Stomach smooth muscle (tissue), 2 donors: ENCODE measurements at regions not wholly inside any gene's neighbourhood (a gene's known extent, or its start where the extent isn't known, plus 50 kb on each side); places are given as distances from the start of the nearest gene placed in this dataset.
A peak's percentile ranks its signal among the peaks of the same experiment; 100 is the strongest.

Source experiments
- H3K27ac ChIP-seq: one replicate; pipeline ENCODE4 v1.7.0; 2013; ENCODE audit warnings: mild to moderate bottlenecking, low read length, inconsistent platforms
- H3K27me3 ChIP-seq, 2 donors: one replicate each; pipeline ENCODE4 v1.7.0; 2013; ENCODE audit warnings: low read length in 2 of 2; ENCODE audit not compliant: insufficient read depth in 2 of 2, control insufficient read depth in 1 of 2
- H3K36me3 ChIP-seq, 2 donors: one replicate each; pipeline ENCODE4 v1.7.0; 2013; ENCODE audit warnings: low read length in 2 of 2; ENCODE audit not compliant: control insufficient read depth in 2 of 2, insufficient read depth in 2 of 2
- H3K4me1 ChIP-seq: one replicate; pipeline ENCODE4 v1.7.0; 2013; ENCODE audit warnings: low read length; ENCODE audit not compliant: control insufficient read depth, insufficient read depth
- H3K4me3 ChIP-seq, 2 donors: one replicate each; pipeline ENCODE4 v1.7.0; 2013; ENCODE audit warnings: low read length in 2 of 2
- H3K9ac ChIP-seq, 2 donors: one replicate each; pipeline ENCODE4 v1.7.0; 2013; ENCODE audit warnings: low read length in 2 of 2, mild to moderate bottlenecking in 1 of 2
- H3K9me3 ChIP-seq, 2 donors: one replicate each; pipeline ENCODE4 v1.7.0; 2013; ENCODE audit warnings: low read length in 2 of 2; ENCODE audit not compliant: control insufficient read depth in 2 of 2
- donor health status: healthy.
- donor health status: Pancreatic carcinoma.

GRCh38 chr19:56966697-56967299 is 126.3 kb upstream of the PEG3 start:
- peaks cover 8% of the 10 kb centered on the region for H3K4me1 ChIP-seq
- no peak overlapping the region for H3K27ac ChIP-seq
- no peaks in the 10 kb centered on the region for H3K27me3 ChIP-seq
- no peaks in the 10 kb centered on the region for H3K9me3 ChIP-seq
- H3K4me3 ChIP-seq, result no peak overlapping the region
- no peaks in the 10 kb centered on the region for H3K36me3 ChIP-seq
- H3K9ac ChIP-seq, result no peak overlapping the region

GRCh38 chr19:56969156-56969555 is 128.6 kb upstream of the PEG3 start:
- H3K36me3 ChIP-seq, result no peaks in the 10 kb centered on the region
- H3K27ac ChIP-seq, result no peak overlapping the region
- H3K9ac ChIP-seq, result no peak overlapping the region
- H3K27me3 ChIP-seq, result no peaks in the 10 kb centered on the region
- H3K4me3 ChIP-seq, result no peak overlapping the region
- H3K9me3 ChIP-seq, result no peaks in the 10 kb centered on the region
- peaks cover 8% of the 10 kb centered on the region for H3K4me1 ChIP-seq

GRCh38 chr19:56969759-56970178 is 129.2 kb upstream of the PEG3 start:
- Histone ChIP-seq H3K36me3 (no peaks in the 10 kb centered on the region), H3K9me3 (no peaks in the 10 kb centered on the region), H3K9ac (peak overlapping the region; percentile 10 to 58), H3K27me3 (peaks cover 0 to 3% of the 10 kb centered on the region in 2 donors), H3K4me1 (peaks cover 8% of the 10 kb centered on the region), H3K4me3 (peak overlapping the region in 1 of 2 donors; percentile 49), H3K27ac (peak overlapping the region; percentile 62)

- Histone ChIP-seq H3K4me1 (peaks cover 8% of the 10 kb centered on the region), H3K27me3 (peaks cover 0 to 3% of the 10 kb centered on the region in 2 donors), H3K27ac (no peak overlapping the region), H3K9ac (no peak overlapping the region), H3K9me3 (no peaks in the 10 kb centered on the region), H3K36me3 (no peaks in the 10 kb centered on the region), H3K4me3 (no peak overlapping the region)
Observed at GRCh38 chr19:56971230-56971629, 130.7 kb upstream of the PEG3 start.

- Histone ChIP-seq H3K36me3 (no peaks in the 10 kb centered on the region), H3K4me1 (peaks cover 8% of the 10 kb centered on the region), H3K27me3 (peaks cover 0 to 3% of the 10 kb centered on the region in 2 donors), H3K27ac (no peak overlapping the region), H3K9ac (no peak overlapping the region), H3K9me3 (no peaks in the 10 kb centered on the region), H3K4me3 (no peak overlapping the region)
Observed at GRCh38 chr19:56972291-56972841, 131.8 kb upstream of the PEG3 start.

GRCh38 chr19:56973713-56974555 is 133.4 kb upstream of the PEG3 start:
- H3K27ac ChIP-seq, result no peak overlapping the region
- H3K9me3 ChIP-seq, result no peaks in the 10 kb centered on the region
- H3K36me3 ChIP-seq, result no peaks in the 10 kb centered on the region
- no peak overlapping the region for H3K9ac ChIP-seq
- H3K27me3 ChIP-seq, result peaks cover 0 to 3% of the 10 kb centered on the region in 2 donors
- peaks cover 6% of the 10 kb centered on the region for H3K4me1 ChIP-seq
- H3K4me3 ChIP-seq, result no peak overlapping the region

- peaks cover 4% of the 10 kb centered on the region for H3K4me1 ChIP-seq
- no peak overlapping the region for H3K27ac ChIP-seq
- no peaks in the 10 kb centered on the region for H3K9me3 ChIP-seq
- H3K9ac ChIP-seq, result no peak overlapping the region
- no peak overlapping the region for H3K4me3 ChIP-seq
- H3K27me3 ChIP-seq, result peaks cover 0 to 3% of the 10 kb centered on the region in 2 donors
- no peaks in the 10 kb centered on the region for H3K36me3 ChIP-seq
Observed at GRCh38 chr19:56974556-56975207, 134.2 kb upstream of the PEG3 start.

GRCh38 chr19:56976300-56976699 is 135.8 kb upstream of the PEG3 start:
- Histone ChIP-seq H3K9ac (no peak overlapping the region), H3K27ac (no peak overlapping the region), H3K4me1 (no peaks in the 10 kb centered on the region), H3K27me3 (peaks cover 0 to 3% of the 10 kb centered on the region in 2 donors), H3K4me3 (no peak overlapping the region), H3K36me3 (no peaks in the 10 kb centered on the region), H3K9me3 (no peaks in the 10 kb centered on the region)

- no peaks in the 10 kb centered on the region for H3K9me3 ChIP-seq
Observed at GRCh38 chr19:56976995-56977906, 136.7 kb upstream of the PEG3 start.

GRCh38 chr19:56978023-56978565 is 137.6 kb upstream of the PEG3 start:
- no peaks in the 10 kb centered on the region for H3K36me3 ChIP-seq
- peaks cover 0 to 3% of the 10 kb centered on the region in 2 donors for H3K27me3 ChIP-seq
- H3K27ac ChIP-seq, result no peak overlapping the region
- H3K4me1 ChIP-seq, result no peaks in the 10 kb centered on the region
- no peak overlapping the region for H3K4me3 ChIP-seq
- H3K9me3 ChIP-seq, result no peaks in the 10 kb centered on the region
- H3K9ac ChIP-seq, result no peak overlapping the region

More at GRCh38 chr19:56976995-56977906, 136.7 kb upstream of the PEG3 start:
- H3K27me3 ChIP-seq, result peaks cover 0 to 3% of the 10 kb centered on the region in 2 donors
- H3K4me3 ChIP-seq, result no peak overlapping the region
- no peak overlapping the region for H3K9ac ChIP-seq
- H3K4me1 ChIP-seq, result no peaks in the 10 kb centered on the region
- no peaks in the 10 kb centered on the region for H3K36me3 ChIP-seq
- H3K27ac ChIP-seq, result no peak overlapping the region
